HT-29 (cell line): ENCODE measurements at regions not wholly inside any gene's neighbourhood (a gene's known extent, or its start where the extent isn't known, plus 50 kb on each side); places are given as distances from the start of the nearest gene placed in this dataset.

ENCODE experiments used
- DNase-seq: peaks from one replicate; pipeline ENCODE4 v3.0.0-alpha.2; 2015; ENCODE audit warnings: low spot score

DNA sequence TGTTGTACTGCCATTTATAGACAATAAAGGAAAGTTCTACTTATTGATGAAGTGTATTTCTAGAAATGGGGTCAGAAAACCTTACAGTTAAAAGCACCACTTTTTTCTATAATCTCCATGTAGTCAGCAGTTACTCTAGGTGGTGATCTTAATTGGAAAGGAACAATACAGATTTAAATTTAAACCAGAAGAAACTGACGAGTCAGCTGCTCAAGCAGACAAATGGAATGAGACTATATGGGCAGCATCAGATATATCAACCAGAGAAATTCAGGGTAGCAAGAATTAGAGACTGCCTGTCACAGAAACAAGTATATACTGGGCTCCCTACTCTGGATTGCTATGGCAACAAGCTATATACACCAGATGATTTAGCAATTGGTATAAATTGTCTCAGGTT, 99.6 kb upstream of the SCG2 start:
- DNase-seq, result no peak

DNA sequence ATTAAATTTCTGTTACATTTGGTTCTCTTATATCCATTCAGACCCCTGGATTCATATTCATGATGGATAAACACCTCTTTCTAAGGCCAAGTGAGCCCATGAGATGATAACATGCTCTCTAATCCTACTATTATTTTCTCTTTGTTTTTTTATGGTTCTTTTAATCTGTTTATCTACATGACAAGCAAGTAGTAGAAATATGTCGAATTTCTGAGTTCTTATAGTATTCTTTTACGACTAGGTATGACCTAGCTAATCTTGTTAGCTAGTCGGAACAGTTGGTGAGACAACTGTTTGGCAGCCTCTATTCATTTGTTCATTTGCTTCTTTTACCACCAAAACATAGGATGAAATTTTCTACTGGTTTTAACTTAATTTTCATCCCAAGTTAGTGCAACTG, 98.1 kb upstream of the SCG2 start:
- no peak for DNase-seq

DNA sequence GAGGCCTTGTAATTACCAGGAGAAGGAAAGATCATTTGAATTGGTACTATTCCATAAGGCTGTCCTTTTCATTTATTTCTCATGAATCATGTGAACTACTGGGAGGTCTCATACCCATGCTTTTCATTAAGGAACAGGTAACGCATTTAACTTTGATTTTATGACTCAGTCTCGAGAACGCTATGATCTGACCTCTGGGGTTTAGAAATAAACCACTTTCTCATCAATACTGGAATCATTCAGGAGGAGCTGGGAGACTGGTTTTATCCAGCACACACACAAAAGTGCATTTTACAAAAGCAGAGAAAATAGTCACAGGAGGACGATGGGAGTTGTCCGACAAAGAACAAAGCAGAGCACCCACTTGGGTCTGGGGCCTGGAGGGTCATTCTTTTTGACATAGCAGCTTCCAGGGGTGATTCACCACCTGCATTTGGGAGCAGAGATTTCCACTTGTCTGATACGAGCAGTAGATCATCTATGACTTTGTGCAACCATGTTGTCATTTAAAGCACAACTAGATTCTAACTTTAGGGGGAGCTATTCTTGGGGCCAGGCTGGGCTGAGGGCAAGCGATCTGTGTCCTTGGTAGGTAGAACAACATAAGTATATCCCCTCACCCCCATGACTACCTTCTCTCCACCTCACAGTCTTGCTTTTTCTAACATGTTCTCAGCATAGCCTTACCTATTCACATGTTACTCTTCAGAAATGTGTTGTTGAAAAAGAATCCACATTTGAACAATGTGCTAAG, 95.9 kb upstream of the SCG2 start:
- DNase-seq, result no peak

DNA sequence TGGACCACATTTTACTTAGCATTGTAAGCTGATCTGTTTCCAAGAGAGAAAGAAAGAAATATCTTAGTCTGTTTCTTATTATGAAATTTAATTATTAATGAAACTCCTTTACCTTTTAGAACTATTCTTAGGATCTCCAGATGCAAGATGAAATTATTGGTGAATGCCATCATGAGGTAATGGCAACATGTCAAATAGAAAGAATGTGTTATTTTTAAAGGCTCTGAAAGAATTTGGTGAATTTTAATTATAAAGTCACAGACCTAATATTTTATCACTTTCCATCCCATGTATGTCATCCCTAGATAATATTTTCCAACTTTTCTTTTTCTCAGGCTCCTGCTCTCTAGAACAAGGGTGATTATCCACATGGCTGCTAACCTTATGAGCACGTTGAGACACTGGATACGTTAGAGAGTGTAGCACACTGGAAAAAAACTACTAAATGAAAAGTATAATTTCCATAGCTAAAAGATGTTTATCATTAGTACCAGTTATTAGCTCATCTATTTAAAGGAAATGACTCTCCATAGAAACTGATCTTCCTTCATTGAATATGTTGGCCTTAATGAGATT, 95.2 kb upstream of the SCG2 start:
- DNase-seq, result no peak

DNA sequence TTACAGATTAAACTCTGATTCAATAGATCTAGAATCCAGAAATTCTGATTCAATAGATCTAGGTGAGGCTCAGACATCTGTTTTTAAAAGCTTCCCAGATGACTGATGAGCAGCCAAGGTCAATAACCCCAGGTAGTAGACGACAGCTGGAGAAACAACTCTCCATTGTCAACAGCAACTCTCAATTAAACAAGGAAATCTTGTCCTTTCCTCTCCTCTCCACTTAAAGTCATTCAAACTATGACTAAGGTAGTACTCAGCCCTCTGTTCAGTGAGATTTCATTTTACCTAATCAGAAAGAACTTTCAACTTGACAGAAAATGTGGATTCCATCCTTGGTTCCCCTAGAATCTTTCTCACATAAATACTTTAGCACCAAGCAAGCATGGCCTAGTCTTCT, 94.6 kb upstream of the SCG2 start:
- peak; percentile 46 for DNase-seq

DNA sequence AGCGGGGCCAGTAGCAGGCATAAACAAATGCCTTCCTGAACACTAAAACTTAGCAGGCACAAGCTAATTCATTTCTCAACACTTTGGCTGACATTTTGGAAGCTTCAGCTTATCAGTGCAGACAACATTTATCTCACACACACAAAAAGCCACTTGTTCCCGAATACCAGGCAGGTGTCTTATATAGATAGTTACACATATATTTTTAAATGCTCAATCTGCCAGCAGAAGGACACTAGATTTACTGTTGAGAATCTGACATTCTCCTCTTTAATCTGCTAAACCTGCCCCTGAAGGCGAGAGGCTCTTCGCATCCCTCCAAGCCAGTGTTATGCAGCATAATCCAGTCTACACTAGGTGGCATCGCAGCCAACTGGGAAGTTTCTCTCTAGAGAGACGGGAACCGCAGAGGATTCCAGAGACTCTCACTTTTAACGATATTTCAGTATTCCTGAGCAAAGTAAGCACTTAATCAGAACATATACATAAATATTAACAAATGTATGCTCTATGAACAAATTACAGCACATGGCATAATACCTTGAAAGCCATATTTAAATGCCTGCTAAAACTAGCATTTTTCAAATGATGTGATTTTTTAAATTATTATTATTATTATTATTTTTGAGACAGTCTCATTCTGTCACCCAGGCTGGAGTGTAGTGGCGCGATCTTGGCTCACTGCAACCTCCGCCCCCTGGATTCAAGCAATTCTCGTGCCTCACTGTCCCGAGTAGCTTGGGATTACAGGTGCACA, 90.2 kb upstream of the SCG2 start:
- peak; percentile 73 for DNase-seq

DNA sequence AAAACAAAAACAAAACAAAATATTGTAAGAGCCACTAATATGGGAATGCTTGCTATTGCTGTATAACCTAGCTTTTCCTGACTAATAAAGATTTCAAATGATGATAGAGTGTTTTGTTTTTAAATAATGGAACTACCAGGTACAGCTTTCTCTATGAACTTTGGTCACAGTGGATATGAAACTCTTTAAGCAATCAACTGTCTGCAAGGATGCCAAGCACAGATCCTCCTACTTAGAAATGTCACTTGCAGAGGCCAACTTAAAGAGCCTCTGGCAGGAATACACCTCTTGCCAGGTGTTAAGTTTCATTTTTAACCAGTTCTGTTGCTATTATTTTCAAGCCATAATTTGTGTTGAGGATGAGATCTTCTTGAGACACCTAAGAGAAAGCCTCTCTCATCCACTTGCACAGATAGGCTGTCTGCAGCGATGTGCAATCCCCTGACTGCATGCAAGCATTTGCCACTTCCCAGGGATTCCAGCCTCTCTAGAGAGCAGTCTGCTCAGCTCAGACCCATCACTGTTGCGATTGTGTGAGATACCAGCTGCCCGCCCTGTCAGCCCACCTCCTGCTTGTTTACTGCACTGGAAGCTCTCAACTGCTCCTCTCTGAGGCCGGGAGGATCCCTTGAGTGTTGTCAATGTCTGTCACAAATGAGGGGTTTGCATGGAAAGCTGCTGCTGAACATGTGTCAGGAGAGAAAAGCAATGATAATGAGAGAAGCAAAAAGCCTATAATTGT, 86.1 kb upstream of the SCG2 start:
- no peak for DNase-seq

DNA sequence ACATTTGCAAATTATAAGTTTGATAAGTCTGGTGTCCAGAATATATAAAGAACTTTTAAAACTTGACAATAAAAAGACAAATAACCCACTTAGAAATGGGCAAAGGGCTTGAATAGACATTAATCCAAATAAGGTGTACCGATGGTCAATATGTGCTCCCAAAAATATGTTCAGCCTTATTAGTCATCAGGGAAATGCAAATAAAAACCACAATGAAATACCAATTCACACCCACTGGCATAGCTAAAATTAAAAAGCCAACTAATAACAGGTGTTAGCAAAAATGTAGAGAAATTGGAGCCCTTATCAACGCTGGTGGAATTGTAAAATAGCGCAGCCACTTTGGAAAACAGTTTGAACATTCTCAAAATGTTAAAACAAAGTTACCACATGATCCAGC, 79.0 kb upstream of the SCG2 start:
- no peak for DNase-seq

DNA sequence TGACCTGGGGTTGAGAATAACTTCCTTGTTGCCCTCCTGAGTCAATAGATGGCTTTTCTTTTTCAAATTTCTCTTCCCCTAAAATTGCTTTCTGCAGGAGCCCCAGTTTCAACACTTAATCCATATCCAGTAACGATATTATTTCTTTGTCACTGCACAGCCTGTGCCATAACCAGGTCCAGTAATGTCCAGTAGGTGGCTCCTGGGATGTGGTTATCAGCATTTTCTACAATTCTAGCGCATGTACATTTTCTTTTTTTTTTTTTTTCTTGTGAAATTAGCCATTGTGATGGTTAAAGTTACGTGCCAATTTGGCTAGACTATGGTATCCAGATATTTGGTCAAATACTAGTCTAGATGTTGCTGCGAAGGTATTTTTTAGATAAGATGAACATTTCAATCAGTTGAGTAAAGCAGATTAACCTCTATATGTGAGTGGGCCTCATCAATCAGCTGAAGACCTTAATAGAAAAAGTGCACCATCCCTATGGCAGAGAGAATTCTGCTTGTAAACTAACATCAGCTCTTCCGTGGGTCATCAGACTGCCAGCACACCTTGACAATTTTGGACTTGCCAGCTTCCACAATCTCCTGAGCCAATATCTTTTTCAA, 72.9 kb upstream of the SCG2 start:
- peak; percentile 61 for DNase-seq

DNA sequence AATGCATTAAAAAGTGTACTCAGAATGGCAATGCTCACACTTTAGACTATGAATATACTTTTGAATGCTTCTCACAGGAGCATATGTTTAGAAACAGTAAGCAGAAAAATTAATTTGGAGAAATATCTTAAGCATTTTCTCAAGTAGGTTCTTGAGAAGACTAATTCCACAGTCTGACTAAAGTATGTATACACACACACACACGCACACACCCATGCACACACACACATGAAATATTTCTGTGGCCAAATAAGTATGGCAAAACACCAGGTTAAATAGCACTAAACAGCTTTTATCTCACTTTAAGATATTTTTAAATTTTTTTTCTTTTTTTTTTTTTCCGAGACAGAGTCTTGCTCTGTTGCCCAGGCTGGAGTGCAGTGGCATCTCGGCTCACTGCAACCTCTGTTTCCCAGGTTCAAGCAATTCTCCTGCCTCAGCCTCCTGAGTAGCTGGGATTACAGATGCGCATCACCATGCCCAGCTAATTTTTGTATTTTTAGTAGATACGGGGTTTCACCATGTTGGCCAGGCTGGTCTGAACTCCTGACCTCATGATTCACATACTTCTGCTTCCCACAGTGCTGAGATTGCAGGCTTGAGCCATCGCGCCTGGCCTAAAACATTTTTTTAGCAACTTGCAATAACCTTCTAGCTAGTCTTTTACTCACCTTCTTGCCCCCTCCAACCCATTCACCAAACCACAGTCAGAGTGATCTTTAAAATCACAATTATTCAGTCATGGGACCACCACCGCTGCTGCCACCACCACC, 67.5 kb upstream of the SCG2 start:
- no peak for DNase-seq

DNA sequence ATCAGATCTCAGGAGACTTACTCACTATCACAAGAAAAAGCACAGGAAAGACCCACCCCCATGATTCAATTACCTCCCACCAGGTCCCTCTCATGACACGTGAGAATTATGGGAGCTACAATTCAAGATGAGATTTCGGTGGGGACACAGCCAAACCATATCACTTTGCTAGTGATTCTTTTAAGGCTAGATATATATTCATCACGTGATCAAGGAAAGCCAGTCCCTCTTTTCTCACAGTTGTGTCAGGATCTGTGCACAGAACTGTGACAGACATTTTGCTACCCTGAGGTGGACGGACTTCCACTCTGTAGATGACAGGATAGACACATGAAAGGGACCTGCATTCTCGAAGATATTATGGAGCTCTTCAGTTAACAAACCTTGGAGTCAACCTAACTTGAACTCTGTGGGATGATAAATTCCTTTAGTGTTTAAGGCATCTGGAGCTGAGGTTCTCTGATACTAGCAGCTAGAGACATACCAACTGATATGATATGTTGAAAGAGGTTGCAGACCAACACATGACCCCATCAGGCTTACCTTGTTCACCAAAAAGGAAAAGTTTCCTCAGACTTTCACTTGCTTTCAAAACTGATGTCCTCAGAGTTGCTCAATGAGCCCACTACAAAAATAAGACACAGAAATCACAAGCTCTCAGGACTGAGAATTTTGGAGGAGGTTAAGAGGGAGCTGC, 66.3 kb upstream of the SCG2 start:
- no peak for DNase-seq

DNA sequence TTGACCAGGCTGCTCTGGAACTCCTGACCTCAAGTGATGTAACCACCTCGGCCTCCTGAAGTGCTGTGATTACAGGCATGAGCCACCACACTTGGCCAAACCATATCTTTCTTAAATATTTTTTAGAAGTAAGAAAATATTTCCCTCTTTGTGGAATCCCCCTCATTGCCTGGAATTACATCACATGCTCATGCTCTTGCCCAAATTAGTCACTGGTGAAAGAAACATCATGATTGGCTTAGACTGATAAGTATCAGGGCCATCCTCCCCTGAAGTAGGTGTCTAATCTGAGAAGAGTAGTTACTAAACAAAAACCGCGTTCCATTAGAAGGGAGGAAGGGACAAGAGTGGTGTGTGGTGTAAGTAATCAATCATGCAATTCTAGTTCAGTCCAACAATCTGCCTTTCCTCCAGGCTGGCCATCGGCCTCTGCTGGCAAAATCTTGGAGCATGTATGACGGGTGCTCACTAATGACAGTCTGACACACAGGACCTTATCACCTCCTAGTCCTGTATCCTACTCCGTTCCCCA, 52.3 kb upstream of the SCG2 start:
- no peak for DNase-seq

DNA sequence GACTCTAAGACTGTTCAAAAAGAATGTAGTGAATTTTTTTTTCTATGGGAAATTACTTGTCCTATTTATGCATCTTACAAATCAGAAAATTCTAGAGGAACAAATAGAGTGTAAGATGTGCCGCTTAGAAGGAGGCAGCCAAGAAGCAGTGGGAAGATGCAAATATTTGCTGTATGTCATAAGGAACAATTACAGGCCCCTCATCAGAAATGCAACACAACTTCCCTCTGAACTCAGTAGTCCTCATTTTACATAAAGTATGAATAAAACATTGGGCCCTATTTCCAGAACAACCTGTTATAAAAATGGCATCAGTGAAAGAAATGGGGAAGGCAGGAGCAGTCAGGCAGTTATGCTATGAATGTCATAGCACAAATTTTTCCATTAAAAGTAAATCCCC, 50.7 kb upstream of the SCG2 start:
- DNase-seq, result no peak

DNA sequence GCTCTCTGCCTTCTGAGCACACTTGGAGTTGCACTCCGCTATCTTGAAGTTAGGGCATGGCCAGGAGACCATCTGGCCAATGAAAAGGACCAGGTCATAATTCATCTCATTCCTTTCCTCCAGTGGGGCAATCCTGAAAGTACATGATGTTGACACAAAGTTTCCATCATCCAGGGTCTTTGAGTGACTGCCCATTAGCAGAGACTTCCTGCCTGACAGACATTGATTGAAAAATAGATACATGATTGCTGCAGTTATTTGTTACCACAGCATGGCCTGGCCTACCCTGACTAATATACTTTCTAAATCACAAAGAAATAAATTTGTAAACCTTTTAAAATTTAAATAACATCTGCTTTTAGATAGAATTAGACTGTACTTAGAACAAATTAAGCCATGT, 50.0 kb upstream of the SCG2 start:
- no peak for DNase-seq
